GM21786 (cell line): ENCODE measurements at regions not wholly inside any gene's neighbourhood (a gene's known extent, or its start where the extent isn't known, plus 50 kb on each side); places are given as distances from the start of the nearest gene placed in this dataset.
"Not testable (repeated sequence)": the region's sequence is repeated elsewhere in the genome, so short reads cannot be mapped to it uniquely, and the experiment has no call there.

Experiments used
- ATAC-seq: cut with Tn5 transposase; IDR thresholded peaks from one replicate; pipeline ENCODE4 v1.9.1; 2021; ENCODE audit not compliant: unreplicated experiment

DNA sequence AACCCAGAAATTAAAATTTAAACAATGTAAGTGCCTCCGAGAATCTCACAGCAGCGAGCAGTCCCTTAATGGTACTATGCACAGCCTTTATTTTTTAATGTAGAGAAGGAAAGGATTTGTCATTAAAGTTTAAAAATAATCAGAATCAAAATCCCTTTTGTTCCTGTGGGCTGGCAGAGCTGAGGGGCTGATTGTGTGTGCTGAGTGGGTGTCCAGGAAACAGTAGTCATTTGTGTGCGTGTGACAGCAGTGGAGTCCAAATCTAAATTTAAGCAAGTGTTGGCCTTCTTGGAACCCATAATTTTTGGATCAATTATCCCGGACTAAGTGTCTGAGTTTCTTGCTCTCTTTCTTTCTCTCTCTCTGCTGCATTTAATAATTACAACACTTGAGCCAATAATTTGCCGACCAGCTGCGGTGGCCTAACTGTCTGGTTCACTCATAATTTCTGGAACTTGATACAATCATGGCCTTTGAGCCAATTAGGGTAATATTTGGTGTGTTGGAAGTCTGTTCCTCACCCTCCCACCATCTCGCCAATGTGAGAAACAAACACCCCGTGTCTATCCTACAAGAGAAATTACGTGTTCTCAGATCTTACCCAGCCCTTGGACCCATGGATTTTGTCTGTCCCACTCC is 528.0 kb downstream of the SOX6 start:
- ATAC-seq: no peak

DNA sequence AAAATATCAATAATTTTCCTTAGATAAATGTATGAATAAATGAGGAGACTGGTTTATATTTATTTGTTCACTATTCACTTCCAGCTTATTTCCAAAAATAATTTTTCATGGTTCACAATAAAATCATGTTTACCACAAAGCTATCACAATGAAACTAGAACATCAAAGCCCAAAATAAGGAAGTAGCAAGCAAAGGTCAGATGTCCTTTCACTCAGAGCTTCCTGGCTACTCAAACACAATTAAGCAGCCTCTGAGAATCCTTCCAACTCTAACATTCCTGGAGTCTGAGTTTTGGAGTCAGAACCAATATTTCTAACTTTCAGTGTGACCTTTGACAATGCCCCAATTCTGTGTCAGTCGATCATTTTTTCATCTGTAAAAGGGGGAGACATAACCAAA is 527.0 kb downstream of the SOX6 start:
- no peak for ATAC-seq

DNA sequence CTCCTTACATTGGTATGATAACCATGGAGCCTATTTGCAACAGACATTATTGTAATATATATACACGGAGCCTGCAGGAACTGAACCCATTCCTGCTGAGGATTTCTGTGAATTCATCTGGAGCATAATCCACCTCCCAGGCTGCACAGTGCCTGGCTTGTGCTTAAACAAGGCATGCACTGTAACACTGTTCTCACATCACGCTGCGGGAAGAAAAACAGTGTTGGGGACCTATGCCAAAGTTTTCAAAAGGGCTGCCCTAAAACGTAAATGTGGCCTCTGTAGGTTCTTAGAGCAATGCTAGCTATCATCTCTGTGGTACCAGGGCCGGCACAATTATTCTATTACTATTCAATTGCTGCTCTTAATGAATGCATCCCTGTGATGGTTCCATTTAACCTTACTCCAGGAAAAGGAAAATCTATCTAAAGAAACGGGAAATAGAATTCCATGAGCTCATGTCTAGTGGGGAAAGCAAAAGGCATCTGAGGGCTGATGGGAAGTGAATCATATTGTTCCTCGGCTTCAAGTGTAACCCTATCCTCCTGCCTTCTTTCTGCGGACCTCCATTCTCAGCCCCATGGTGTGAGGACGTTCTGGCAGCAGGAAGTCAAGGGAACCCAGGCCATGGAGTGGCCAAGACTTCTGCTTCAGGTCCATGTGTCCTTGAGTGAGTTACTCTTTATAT is 525.5 kb downstream of the SOX6 start:
- ATAC-seq: no peak

DNA sequence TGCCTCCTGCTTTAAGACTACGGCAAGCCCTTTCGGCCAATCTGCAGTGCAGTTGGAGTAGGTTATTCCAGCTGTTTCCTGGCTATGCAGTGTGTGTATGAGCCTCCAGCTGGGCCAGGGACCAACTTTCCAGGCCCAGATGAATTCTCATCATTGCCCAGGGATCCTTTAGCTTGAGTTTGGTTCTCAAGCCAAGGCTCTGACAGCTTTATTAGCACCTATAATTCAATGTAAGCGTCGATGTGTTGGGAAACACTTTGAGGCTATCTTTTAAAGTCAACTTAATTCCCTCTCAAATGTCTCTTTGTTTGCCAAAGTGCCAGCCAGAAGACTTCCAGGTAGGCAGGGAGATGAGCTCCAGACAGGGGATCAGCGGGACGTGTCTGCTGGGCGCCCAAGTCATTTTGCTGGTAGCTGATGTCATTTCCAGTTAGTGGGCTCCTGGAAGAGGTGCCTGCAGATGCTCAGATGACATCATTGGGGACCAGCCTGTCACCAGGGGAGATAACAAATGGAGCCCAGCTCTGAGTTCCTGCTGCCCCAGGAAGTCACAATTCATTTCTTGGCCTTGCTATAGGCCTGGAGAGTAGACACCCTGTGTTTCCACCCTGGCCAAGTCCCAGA is 520.4 kb downstream of the SOX6 start:
- no peak for ATAC-seq

DNA sequence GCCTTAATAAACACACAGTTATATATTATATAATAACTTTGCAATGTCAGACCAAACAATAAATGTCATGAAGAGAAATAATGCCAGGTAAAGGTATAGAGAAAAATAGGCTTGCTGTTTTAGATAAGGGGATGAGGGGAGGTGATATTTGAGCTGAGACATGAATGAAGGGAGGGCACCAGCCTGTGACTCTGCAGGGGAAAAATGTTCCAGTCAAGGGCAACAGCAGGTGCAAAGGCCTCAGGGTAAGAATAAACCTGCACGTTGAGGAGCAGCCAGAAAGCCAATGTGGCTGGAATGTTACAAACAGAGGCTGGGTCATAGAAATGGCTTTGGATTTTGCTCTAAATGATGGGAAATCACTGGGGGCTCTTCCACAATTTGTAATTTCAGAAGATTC is 519.6 kb downstream of the SOX6 start:
- no peak for ATAC-seq

DNA sequence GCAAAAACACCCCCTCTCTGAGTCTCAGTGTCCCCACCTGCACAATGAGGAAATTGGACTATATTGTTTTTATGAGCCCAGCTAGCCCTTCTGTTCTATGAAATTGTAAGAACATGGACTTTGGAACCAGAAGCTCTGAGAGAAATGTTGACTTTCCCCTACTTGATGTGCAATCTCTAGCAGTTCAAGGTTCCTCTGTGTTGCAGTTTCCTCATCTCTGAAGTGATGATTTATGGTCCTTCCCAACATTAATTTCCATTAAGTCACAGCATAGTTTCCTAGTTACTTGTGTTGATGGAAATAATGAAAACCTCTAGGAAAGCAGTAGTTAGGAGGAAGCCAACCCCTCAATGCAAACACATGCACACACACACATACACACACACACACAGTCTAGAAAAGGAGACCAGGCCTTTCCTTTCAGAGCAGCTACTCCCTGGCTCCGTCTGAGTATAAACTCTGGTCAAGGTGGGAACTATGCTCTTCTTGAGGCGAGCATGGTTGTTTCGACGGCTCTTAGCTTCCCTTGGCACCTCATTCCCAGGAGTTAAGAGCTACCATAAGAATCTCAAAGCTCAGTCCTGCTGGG is 518.4 kb downstream of the SOX6 start:
- ATAC-seq: no peak

DNA sequence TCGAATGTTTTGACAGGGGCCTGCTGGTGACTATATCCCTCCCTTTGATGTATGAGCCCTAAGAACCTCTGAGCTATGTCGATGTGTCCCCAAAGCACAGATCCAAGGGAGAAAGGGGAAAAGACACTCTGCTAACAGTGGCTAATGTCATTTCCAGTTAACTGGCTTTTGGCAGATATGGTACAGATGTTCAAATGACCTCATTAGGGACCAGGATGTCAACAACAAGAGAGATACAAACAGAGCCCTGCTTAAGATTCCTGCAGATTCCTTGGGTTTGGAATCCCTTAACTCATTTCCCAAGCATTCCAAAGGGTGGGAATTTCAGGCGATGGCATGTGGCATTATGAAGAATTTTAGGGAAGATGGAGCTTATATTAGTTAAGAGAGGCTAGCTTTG is 517.3 kb downstream of the SOX6 start:
- no peak for ATAC-seq

DNA sequence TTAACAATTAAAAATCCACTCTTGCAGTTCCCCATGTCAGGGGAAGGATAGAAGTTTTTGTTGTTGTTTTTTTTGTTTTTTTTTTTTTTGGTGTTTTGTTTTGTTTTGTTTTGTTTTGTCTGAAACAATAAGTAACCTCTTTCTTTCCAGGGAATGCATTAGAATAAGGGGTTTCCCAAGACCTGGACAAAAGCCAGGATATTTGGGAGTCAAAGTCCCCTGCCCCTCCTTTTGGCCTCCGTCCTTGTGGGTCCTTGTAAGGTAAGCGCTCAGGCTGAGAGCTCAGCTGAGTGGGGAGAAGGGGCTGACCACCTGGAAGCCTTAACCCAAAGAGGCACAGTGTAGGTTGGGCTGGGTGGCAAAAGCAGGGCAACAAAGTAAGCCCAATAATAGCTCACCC is 515.4 kb downstream of the SOX6 start:
- ATAC-seq: no peak

DNA sequence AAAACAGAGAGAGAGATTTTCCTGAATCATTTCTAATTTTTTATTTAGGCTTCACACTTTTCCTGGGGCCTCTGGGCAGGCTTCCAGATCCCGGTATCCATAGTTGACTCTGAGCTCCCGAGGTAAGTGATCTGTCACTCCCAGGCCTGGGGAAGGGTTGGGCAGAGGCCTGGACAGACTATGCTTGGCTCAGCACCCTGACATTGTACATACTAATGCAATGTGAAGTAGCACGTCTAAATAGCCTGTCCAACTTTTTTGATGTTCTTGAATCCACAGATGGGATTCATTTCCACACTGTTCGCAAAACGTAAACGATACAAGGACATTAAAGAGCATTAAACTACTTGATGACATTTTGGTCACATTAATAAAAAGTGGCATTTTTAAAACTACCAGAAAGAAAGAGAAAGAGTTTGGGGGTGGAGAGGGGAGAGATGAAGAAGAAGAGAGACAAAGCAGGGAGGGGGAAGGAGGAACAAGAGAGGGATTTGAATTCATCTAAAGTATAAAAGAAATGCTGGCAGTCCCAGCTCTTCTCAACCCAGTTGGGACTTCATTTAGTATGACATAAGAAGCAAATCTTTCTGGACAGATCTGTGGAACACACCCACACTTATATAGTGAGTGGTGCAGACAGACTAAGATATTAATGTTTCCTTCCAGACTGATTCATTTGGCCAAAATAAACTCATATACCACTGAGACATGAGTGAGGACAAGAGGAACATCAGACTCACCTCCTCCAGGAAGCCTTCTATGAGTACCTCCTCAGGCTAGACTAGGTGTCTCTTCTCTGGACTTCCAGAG is 514.2 kb downstream of the SOX6 start:
- no peak for ATAC-seq

DNA sequence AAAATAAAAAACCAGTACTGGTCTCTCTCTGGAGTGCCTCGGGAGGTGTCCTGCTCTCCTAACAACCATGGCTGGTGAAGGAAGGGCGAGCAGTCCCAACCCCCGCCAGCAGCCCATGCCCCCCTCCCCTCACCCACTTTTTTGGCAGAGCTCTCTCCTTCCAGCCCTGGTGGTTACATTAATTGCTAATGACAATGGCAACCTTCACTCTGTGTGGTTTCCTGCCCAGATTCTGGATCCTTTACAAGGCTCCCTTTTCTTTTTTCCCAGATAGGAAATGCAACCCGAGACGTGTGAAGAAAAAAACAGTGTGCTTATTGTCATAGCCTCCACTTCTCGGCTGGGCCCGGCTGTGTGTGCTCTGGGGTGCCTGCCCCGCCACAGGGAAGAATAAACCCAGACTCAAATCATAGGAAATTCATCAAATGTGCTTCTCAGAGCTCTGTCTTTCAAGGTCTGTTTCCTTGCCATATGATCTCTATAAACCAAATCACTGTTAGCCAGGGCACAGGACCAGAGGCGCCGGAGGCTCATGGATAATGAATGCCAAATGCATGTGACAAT is 513.0 kb downstream of the SOX6 start:
- ATAC-seq: no peak

DNA sequence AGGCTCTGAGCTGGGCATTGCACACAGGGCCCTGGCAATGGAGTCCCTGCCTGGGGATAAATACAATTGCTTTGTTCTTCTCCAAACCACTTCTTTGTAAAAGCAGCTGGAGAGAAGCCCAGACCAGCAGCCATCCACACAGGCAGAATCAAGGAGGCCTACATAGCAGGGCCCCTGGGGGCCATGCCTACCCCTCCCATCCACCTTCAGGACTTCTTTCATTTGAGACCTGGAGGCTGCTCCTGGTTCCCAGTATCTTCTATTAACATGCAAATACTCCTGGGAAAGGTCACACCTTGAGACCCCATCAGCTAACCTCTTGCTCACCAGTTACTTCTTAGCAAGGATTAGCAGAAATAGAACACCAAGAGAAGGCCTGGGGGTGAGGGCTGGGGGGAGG is 511.1 kb downstream of the SOX6 start:
- ATAC-seq: no peak

DNA sequence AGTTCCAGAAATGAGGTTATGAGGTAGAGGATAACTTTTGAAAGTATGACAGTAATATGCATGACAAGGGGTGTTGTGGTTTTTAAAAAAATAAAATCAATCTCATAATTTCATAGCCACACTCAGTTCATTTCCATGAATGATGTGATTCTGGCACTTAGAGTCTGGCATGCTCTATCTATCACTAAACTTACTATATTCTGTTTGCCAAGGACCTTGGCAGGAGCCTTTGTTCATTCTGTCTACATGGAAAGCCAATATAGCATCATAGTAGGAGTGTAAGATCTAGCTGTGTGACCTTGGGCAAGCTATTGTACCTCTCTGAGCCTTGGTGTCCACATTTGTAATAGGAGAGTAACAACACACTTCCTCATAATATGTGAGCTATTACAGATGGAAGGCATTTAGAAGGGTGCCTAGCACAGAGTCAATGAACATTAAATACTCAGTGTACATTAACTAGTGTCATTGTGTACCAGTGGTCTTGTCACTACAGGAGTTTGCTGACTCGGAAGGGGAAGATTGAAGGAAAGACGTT is 507.6 kb downstream of the SOX6 start:
- ATAC-seq: no peak

DNA sequence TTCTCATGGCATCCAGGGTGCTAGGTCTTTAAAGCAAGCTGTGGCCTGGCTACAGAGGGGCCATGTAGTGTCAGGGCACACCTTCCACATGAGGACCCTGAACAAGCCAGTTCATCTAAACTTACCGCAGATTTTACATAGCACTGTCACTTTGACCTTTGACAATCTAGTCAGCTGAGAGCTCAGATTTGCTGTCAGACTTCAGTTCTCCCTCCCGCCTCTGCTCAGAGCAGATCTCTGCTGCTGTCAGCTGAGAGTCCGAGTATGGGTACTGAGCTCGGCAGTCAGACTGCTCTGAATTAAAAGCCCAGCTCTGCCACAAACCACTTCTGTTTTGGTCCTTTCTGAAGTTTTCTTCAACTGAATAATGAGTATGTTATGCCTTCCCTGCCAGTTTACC is 507.1 kb downstream of the SOX6 start:
- no peak for ATAC-seq

DNA sequence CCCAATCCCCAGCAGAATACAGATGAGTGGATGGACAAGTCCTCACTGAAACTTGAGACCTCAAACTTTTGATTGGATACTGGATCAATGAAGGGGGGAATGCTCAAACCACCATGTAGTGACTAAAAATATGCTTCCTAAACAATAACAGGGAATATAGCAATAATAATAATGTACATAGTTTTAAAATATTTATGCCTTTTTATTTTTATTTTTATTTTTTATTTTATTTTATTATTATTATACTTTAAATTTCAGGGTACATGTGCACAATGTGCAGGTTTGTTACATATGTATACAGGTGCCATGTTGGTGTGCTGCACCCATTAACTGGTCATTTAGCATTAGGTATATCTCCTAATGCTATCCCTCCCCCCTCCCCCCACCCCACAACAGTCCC is 506.0 kb downstream of the SOX6 start:
- not testable (repeated sequence) for ATAC-seq

DNA sequence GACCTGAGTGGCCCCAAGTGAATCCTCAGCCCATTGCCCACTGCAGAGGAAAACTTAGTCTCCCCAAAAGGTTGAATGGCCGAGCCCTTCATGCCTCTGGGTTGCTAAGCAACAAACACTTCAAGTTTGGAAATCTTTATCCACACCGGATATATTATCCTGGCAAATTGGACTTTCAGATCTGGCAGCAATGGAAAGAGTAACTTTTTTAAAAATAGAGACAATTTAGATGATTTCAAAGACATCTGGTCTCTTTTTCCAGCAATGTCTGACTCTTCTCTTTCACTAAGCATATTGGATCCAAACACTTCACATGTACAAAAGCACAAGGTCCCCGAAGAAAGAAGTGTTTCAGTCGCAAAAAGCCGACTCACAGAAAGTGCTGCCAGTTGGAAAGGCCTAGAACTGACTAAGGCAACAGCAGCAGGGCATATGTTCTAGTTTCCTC is 505.3 kb downstream of the SOX6 start:
- ATAC-seq: no peak

DNA sequence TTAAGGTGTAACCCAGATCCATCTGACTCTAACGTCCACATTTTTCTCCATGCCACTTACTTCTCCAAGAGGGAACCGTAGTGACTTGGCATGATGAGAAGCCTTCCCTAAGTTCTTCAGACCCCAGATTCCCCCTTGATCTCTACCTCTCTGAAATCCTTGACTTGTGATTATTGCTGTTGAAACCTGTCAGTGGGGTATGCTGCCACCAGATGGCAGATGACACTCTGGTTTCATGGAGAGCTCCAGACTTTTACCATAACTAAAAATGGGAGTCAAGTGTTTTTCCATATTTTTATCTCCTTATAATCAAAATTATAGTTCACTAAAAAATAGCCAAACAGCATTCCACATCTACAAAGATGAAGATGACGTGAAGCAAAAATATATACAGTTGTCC is 504.2 kb downstream of the SOX6 start:
- ATAC-seq: no peak

DNA sequence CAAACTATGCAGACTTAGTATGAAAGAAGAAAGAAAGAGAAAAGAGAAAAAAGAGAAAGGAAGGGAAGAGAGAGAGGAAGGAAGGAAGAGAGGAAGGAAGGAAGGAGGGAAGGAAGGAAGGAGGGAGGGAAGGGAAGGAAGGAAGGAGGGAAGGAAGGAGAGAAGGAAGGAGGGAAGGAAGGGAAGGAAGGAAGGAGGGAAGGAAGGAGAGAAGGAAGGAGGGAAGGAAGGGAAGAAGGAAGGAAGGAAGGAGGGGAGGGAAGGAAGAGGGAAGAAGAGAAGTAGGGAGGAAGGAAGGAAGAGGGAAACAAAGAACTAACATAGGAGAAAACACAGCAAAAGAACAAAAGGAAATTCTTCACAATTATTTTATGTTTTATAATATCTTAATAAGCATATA is 502.1 kb downstream of the SOX6 start:
- no peak for ATAC-seq

DNA sequence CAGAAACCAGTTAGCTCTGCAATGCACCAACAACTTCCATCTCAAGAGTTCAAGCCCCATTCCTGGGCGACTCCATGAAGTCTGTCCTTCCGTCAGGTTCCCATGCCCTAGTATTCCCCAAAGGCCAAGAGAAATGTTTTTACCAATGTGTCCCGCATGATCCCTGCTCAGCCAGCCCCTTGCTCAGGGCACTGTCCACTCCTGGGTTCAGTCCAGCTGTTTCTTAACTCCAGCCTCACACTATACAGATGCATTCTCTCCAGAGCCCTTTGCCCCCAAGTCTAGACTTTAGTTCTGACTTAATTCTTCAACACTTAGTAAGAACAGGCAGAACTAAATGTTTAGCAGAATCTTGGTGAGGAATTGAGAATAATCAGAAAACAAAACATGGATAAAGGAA is 497.5 kb downstream of the SOX6 start:
- ATAC-seq: no peak

DNA sequence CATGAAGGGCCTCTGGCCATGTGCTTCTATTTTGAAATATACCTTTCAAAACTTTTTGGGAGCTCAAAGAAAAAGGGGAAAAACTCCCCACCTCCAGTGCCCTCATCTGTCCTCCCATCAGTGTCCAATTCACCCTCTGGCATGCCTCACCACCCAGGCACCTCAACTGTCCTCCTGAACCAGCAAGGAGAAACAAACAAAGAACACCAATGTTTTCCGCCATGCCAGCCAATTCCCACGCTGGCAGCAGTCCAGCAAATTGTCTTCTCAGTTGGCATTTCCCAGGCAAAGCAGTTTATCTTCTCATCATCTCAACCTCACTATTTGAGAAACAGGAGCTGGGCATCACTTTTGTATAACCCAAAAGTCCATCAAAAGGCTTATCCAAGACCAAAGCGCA is 496.9 kb downstream of the SOX6 start:
- no peak for ATAC-seq

DNA sequence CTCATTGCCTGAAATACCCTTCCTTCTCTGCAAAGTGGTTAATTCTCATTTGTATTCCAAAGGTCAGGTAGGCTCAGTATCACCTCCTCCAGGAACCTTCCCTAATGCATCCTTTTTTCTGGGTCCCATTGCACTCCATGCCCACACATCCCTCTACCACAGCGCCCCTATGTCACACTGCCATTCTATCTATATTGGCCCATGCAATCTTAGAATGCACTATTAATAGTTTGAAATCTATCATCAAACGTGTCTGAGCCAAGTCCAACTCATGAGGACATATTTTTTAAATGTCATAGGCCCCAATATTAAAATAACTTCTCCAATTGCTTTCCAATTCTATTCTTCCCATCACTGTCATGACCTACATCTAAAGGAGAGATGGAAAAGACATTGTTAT is 495.1 kb downstream of the SOX6 start:
- ATAC-seq: no peak

DNA sequence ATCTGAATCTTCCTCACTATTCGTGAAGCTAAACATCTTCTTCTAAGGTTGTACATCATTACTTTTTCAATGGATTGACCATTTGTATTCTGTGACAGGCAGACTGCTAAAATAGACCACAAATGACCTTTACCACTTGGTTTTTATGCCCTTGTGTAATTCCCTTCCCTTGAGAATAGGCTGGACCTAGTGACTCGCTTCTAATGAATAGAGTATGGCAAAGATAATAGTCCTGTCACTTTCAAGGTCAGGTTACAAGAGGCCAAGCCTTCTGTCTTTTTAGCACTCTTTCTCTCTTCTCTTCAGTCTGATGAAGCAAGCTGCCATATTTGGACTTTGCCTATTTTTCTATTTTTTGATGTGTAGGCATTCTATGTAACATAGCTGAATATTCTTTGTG is 492.9 kb downstream of the SOX6 start:
- no peak for ATAC-seq
